ENCODE measurements at regions not wholly inside any gene's neighbourhood (a gene's known extent, or its start where the extent isn't known, plus 50 kb on each side); places are given as distances from the start of the nearest gene placed in this dataset.

DNA sequence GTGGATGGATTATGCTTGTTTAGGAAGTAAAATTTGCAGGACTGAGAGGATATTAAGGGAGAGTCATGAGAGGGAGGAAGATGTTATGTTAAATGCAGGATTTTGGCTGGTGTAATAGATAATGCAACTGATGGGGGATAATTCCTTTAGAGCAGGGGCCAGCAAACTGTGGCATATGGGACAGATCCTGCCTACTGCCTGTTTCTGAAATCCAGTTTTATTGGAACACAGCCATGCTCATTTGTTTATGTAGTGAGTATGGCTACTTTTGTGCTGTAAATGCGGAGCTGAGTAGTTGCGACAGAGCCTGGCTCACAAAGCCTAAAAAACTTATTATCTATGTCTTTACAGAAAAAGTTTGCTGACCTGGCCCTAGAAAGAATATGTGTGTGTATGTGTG is 66.6 kb upstream of the MPPED2 start:
- DNase-seq (ENCODE audit: low read depth in 4 of 4, low spot score in 3 of 4) = no peak

DNA sequence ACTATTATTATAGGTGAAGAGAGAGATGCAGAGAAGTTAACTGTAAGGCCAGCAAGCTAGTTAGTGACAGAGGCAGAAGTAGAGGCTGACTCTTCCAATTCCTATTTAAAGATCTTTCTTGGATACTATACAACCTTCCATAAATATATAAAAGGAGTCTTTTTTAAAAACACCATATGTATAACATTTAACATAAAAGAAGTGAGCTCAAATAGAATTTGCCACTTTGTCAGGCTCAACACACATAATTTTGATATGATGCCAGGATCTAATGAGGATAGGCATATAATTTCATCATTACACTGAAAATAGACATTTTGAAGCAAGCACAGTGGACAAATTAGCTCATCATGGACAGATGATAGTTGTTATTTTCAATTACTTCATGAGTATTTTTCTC is 64.1 kb upstream of the MPPED2 start:
- no peak for DNase-seq (ENCODE audit: low read depth in 4 of 4, low spot score in 3 of 4)

Measured in left renal pelvis (tissue), 4 donors.